Epithelial cell of esophagus (primary cell): ENCODE measurements at regions not wholly inside any gene's neighbourhood (a gene's known extent, or its start where the extent isn't known, plus 50 kb on each side); places are given as distances from the start of the nearest gene placed in this dataset.

Experiments used
- DNase-seq: peaks from one replicate; pipeline ENCODE4 v3.0.0; 2010; ENCODE audit warnings: low read depth
- H3K4me3 ChIP-seq: 2 replicates; pipeline ENCODE4 v1.5.1; 2011; ENCODE audit warnings: mild to moderate bottlenecking, low read length, control low read depth
- CTCF ChIP-seq: IDR thresholded peaks from 2 replicates; pipeline ENCODE4 v1.5.1; 2011; ENCODE audit warnings: low read depth, mild to moderate bottlenecking, low read length, control low read depth, inconsistent platforms; ENCODE audit not compliant: insufficient read depth; ENCODE audit errors: missing control alignments

GRCh38 chr3:43922374-43922773 is 231.6 kb downstream of the ABHD5 start:
- no peak for DNase-seq
- no peak for TF ChIP-seq CTCF
- no peak overlapping the region for H3K4me3 ChIP-seq

GRCh38 chr3:43923104-43923882 is 232.6 kb downstream of the ABHD5 start:
- DNase-seq = peak; percentile 2
- H3K4me3 ChIP-seq = no peak overlapping the region
- no peak for TF ChIP-seq CTCF

- no peak for DNase-seq
- no peak overlapping the region for H3K4me3 ChIP-seq
- no peak for TF ChIP-seq CTCF
Observed at GRCh38 chr3:43926055-43926454, 235.3 kb downstream of the ABHD5 start.

GRCh38 chr3:43932921-43933320 is 242.2 kb downstream of the ABHD5 start:
- TF ChIP-seq CTCF = no peak
- H3K4me3 ChIP-seq = no peak overlapping the region
- DNase-seq = no peak

GRCh38 chr3:43948013-43948412 is 257.3 kb downstream of the ABHD5 start:
- DNase-seq = no peak

GRCh38 chr3:43949594-43949993 is 258.9 kb downstream of the ABHD5 start:
- no peak for TF ChIP-seq CTCF
- no peak for DNase-seq

More at GRCh38 chr3:43948013-43948412, 257.3 kb downstream of the ABHD5 start:
- no peak for TF ChIP-seq CTCF
- H3K4me3 ChIP-seq = no peak overlapping the region

GRCh38 chr3:43950775-43951174 is 260.0 kb downstream of the ABHD5 start:
- DNase-seq = no peak
- H3K4me3 ChIP-seq = no peak overlapping the region
- no peak for TF ChIP-seq CTCF

More at GRCh38 chr3:43949594-43949993, 258.9 kb downstream of the ABHD5 start:
- H3K4me3 ChIP-seq = no peak overlapping the region
